Activated naive CD4-positive, alpha-beta T cell treated with anti-CD3 and anti-CD28 coated beads, Interleukin-2, amount 10 ng/mL, durations not matched to agents 7 days and 5 days (primary cell): ENCODE measurements at regions not wholly inside any gene's neighbourhood (a gene's known extent, or its start where the extent isn't known, plus 50 kb on each side); places are given as distances from the start of the nearest gene placed in this dataset.
"Not testable (repeated sequence)": the region's sequence is repeated elsewhere in the genome, so short reads cannot be mapped to it uniquely, and the experiment has no call there.

Source experiments
- CTCF ChIA-PET: fragments of 350-600 bp; sonication (Branson Sonifier 250); formaldehyde crosslinking; loops from one replicate; lab custom pipeline; 2021; ENCODE audit warnings: antibody characterized with exemption; lab: Charles Lee
- DNase-seq: peaks from one replicate; pipeline ENCODE4 v3.0.0-alpha.2; 2020
- H3K27ac Mint-ChIP-seq: one replicate; pipeline ENCODE4 v1.8.0; 2021; ENCODE audit warnings: mild to moderate bottlenecking, moderate library complexity, mixed read lengths
- H3K27me3 Mint-ChIP-seq: one replicate; pipeline ENCODE4 v1.8.0; 2021; ENCODE audit warnings: mild to moderate bottlenecking, mixed read lengths
- H3K36me3 Mint-ChIP-seq: one replicate; pipeline ENCODE4 v1.8.0; 2021; ENCODE audit warnings: mixed read lengths
- H3K4me1 Mint-ChIP-seq: one replicate; pipeline ENCODE4 v1.8.0; 2021; ENCODE audit warnings: mixed read lengths
- H3K4me3 Mint-ChIP-seq: one replicate; pipeline ENCODE4 v1.8.0; 2021; ENCODE audit warnings: mild to moderate bottlenecking, moderate library complexity, mixed read lengths
- H3K9me3 Mint-ChIP-seq: one replicate; pipeline ENCODE4 v1.8.0; 2021; ENCODE audit warnings: mixed read lengths

- Mint-ChIP-seq H3K4me3 (no peak overlapping the region), H3K27ac (no peak overlapping the region), H3K27me3 (peaks cover 4% of the 10 kb centered on the region), H3K4me1 (no peaks in the 10 kb centered on the region), H3K36me3 (no peaks in the 10 kb centered on the region), H3K9me3 (no peaks in the 10 kb centered on the region)
- DNase-seq, result no peak
- CTCF ChIA-PET, result no interaction called here
These were observed 104.0 kb upstream of the HS3ST4 start for GRCh38 chr16:25587783-25588182.

- H3K9me3 Mint-ChIP-seq, result no peaks in the 10 kb centered on the region
- peaks cover 4% of the 10 kb centered on the region for H3K27me3 Mint-ChIP-seq
- CTCF ChIA-PET, result no interaction called here
- no peak for DNase-seq
- H3K27ac Mint-ChIP-seq, result no peak overlapping the region
- no peaks in the 10 kb centered on the region for H3K4me1 Mint-ChIP-seq
- H3K36me3 Mint-ChIP-seq, result no peaks in the 10 kb centered on the region
- H3K4me3 Mint-ChIP-seq, result no peak overlapping the region
These were observed 104.9 kb upstream of the HS3ST4 start for GRCh38 chr16:25586826-25587225.

- CTCF ChIA-PET, result no interaction called here
- no peaks in the 10 kb centered on the region for H3K4me1 Mint-ChIP-seq
- peaks cover 2% of the 10 kb centered on the region for H3K27me3 Mint-ChIP-seq
- no peaks in the 10 kb centered on the region for H3K36me3 Mint-ChIP-seq
- no peak for DNase-seq
- no peak overlapping the region for H3K27ac Mint-ChIP-seq
- no peaks in the 10 kb centered on the region for H3K9me3 Mint-ChIP-seq
- no peak overlapping the region for H3K4me3 Mint-ChIP-seq
These were observed 106.2 kb upstream of the HS3ST4 start for GRCh38 chr16:25585526-25585925.

GRCh38 chr16:25580041-25580440 lies 111.7 kb upstream of the HS3ST4 start:
- Mint-ChIP-seq H3K9me3 (no peaks in the 10 kb centered on the region), H3K4me1 (no peaks in the 10 kb centered on the region), H3K27me3 (peaks cover 4% of the 10 kb centered on the region), H3K27ac (no peak overlapping the region), H3K36me3 (no peaks in the 10 kb centered on the region), H3K4me3 (no peak overlapping the region)
- DNase-seq, result no peak
- CTCF ChIA-PET, result no interaction called here

- Mint-ChIP-seq H3K36me3 (no peaks in the 10 kb centered on the region), H3K9me3 (no peaks in the 10 kb centered on the region), H3K27ac (no peak overlapping the region), H3K27me3 (peaks cover 4% of the 10 kb centered on the region), H3K4me1 (no peaks in the 10 kb centered on the region), H3K4me3 (no peak overlapping the region)
- no peak for DNase-seq
- CTCF ChIA-PET, result no interaction called here
These were observed 116.4 kb upstream of the HS3ST4 start for GRCh38 chr16:25575363-25575762.

- CTCF ChIA-PET, result no interaction called here
- Mint-ChIP-seq H3K9me3 (peaks cover 2% of the 10 kb centered on the region), H3K4me3 (no peak overlapping the region), H3K27ac (no peak overlapping the region), H3K36me3 (no peaks in the 10 kb centered on the region), H3K4me1 (no peaks in the 10 kb centered on the region), H3K27me3 (no peaks in the 10 kb centered on the region)
- DNase-seq, result no peak
These were observed 120.0 kb upstream of the HS3ST4 start for GRCh38 chr16:25571712-25572111.

GRCh38 chr16:25570131-25570530 lies 121.6 kb upstream of the HS3ST4 start:
- no peak for DNase-seq
- peaks cover 2% of the 10 kb centered on the region for H3K9me3 Mint-ChIP-seq
- H3K36me3 Mint-ChIP-seq, result no peaks in the 10 kb centered on the region
- no peak overlapping the region for H3K4me3 Mint-ChIP-seq
- CTCF ChIA-PET, result no interaction called here
- no peaks in the 10 kb centered on the region for H3K27me3 Mint-ChIP-seq
- H3K27ac Mint-ChIP-seq, result no peak overlapping the region
- H3K4me1 Mint-ChIP-seq, result no peaks in the 10 kb centered on the region

GRCh38 chr16:25568991-25569390 lies 122.8 kb upstream of the HS3ST4 start:
- Mint-ChIP-seq H3K27ac (no peak overlapping the region), H3K27me3 (no peaks in the 10 kb centered on the region), H3K36me3 (no peaks in the 10 kb centered on the region), H3K9me3 (peaks cover 2% of the 10 kb centered on the region), H3K4me3 (no peak overlapping the region), H3K4me1 (no peaks in the 10 kb centered on the region)
- no peak for DNase-seq
- CTCF ChIA-PET, result no interaction called here

- H3K9me3 Mint-ChIP-seq, result peaks cover 2% of the 10 kb centered on the region
- CTCF ChIA-PET, result no interaction called here
- H3K27me3 Mint-ChIP-seq, result no peaks in the 10 kb centered on the region
- H3K27ac Mint-ChIP-seq, result no peak overlapping the region
- H3K4me1 Mint-ChIP-seq, result no peaks in the 10 kb centered on the region
- H3K36me3 Mint-ChIP-seq, result no peaks in the 10 kb centered on the region
- DNase-seq, result no peak
- H3K4me3 Mint-ChIP-seq, result no peak overlapping the region
These were observed 125.6 kb upstream of the HS3ST4 start for GRCh38 chr16:25566183-25566582.

GRCh38 chr16:25563700-25564099 lies 128.1 kb upstream of the HS3ST4 start:
- Mint-ChIP-seq H3K4me3 (no peak overlapping the region), H3K27ac (no peak overlapping the region), H3K4me1 (no peaks in the 10 kb centered on the region), H3K36me3 (no peaks in the 10 kb centered on the region), H3K9me3 (peaks cover 5% of the 10 kb centered on the region), H3K27me3 (no peaks in the 10 kb centered on the region)
- DNase-seq, result no peak
- CTCF ChIA-PET, result no interaction called here

- H3K36me3 Mint-ChIP-seq, CTCF ChIA-PET, H3K27ac Mint-ChIP-seq, H3K9me3 Mint-ChIP-seq, DNase-seq, H3K27me3 Mint-ChIP-seq, H3K4me3 Mint-ChIP-seq, H3K4me1 Mint-ChIP-seq: not testable (repeated sequence)
These were observed 130.0 kb upstream of the HS3ST4 start for GRCh38 chr16:25561723-25562122.

- H3K9me3 Mint-ChIP-seq, H3K4me1 Mint-ChIP-seq, H3K27ac Mint-ChIP-seq, H3K4me3 Mint-ChIP-seq, CTCF ChIA-PET, H3K27me3 Mint-ChIP-seq, DNase-seq, H3K36me3 Mint-ChIP-seq: not testable (repeated sequence)
These were observed 134.8 kb upstream of the HS3ST4 start for GRCh38 chr16:25556968-25557312.

- H3K4me1 Mint-ChIP-seq, DNase-seq, H3K27me3 Mint-ChIP-seq, H3K27ac Mint-ChIP-seq, CTCF ChIA-PET, H3K9me3 Mint-ChIP-seq, H3K36me3 Mint-ChIP-seq, H3K4me3 Mint-ChIP-seq: not testable (repeated sequence)
These were observed 135.3 kb upstream of the HS3ST4 start for GRCh38 chr16:25556289-25556967.

- Mint-ChIP-seq H3K4me1 (peaks cover 2% of the 10 kb centered on the region), H3K27ac (peak overlapping the region; percentile 31), H3K9me3 (peaks cover 9% of the 10 kb centered on the region), H3K36me3 (no peaks in the 10 kb centered on the region), H3K4me3 (no peak overlapping the region), H3K27me3 (no peaks in the 10 kb centered on the region)
- CTCF ChIA-PET, result no interaction called here
- DNase-seq, result no peak
These were observed 137.9 kb upstream of the HS3ST4 start for GRCh38 chr16:25553711-25554436.

- Mint-ChIP-seq H3K27ac (no peak overlapping the region), H3K4me1 (peaks cover 2% of the 10 kb centered on the region), H3K36me3 (no peaks in the 10 kb centered on the region), H3K4me3 (no peak overlapping the region), H3K9me3 (peaks cover 7% of the 10 kb centered on the region), H3K27me3 (no peaks in the 10 kb centered on the region)
- CTCF ChIA-PET, result no interaction called here
- no peak for DNase-seq
These were observed 141.1 kb upstream of the HS3ST4 start for GRCh38 chr16:25550647-25551046.
